Neural progenitor cell (in vitro differentiated cells): ENCODE measurements at regions not wholly inside any gene's neighbourhood (a gene's known extent, or its start where the extent isn't known, plus 50 kb on each side); places are given as distances from the start of the nearest gene placed in this dataset.

Experiments used
- DNase-seq: peaks from one replicate; pipeline ENCODE4 v3.0.0-alpha.2; 2016; ENCODE audit warnings: low spot score
- H2AFZ ChIP-seq: fragments of 200-600 bp; sonication (generic); replicated peaks from 2 replicates; pipeline ENCODE4 v1.6.1; 2016; ENCODE audit warnings: antibody characterized with exemption
- H3F3A ChIP-seq: fragments of 200-600 bp; sonication (generic); 2 replicates; pipeline ENCODE4 v1.6.1; 2016; ENCODE audit warnings: antibody characterized with exemption, low read depth
- H3K27ac ChIP-seq: fragments of 200-600 bp; sonication (generic); 2 replicates; pipeline ENCODE4 v1.5.1; 2016; ENCODE audit warnings: mild to moderate bottlenecking
- H3K27me3 ChIP-seq: fragments of 200-600 bp; sonication (generic); 2 replicates; pipeline ENCODE4 v1.6.1; 2016; ENCODE audit warnings: mild to moderate bottlenecking, moderate library complexity
- H3K36me3 ChIP-seq: fragments of 200-600 bp; sonication (generic); 2 replicates; pipeline ENCODE4 v1.5.1; 2016
- H3K4me1 ChIP-seq: fragments of 200-600 bp; sonication (generic); 2 replicates; pipeline ENCODE4 v1.6.1; 2016; ENCODE audit warnings: mixed run types
- H3K4me2 ChIP-seq: fragments of 200-600 bp; sonication (generic); 2 replicates; pipeline ENCODE4 v1.6.1; 2016
- H3K4me3 ChIP-seq: fragments of 200-600 bp; sonication (generic); 2 replicates; pipeline ENCODE4 v1.5.1; 2016
- H3K79me2 ChIP-seq: fragments of 200-600 bp; sonication (generic); 2 replicates; pipeline ENCODE4 v1.6.1; 2016; ENCODE audit warnings: low read depth
- H3K9ac ChIP-seq: fragments of 200-600 bp; sonication (generic); 2 replicates; pipeline ENCODE4 v1.6.1; 2016
- H3K9me3 ChIP-seq: fragments of 200-600 bp; sonication (generic); 2 replicates; pipeline ENCODE4 v1.5.1; 2016; ENCODE audit warnings: low read depth
- H4K20me1 ChIP-seq: fragments of 200-600 bp; sonication (generic); 2 replicates; pipeline ENCODE4 v1.6.1; 2016; ENCODE audit warnings: low read depth
- H3K27ac Mint-ChIP-seq: 3 replicates; pipeline ENCODE4 v1.8.0; 2021; ENCODE audit warnings: mixed read lengths
- H3K27me3 Mint-ChIP-seq: 2 replicates; pipeline ENCODE4 v1.8.0; 2022; ENCODE audit warnings: low read depth, mild to moderate bottlenecking, inconsistent platforms, moderate library complexity, mixed read lengths; ENCODE audit not compliant: insufficient read depth
- H3K36me3 Mint-ChIP-seq: 3 replicates; pipeline ENCODE4 v1.8.0; 2021; ENCODE audit warnings: mixed read lengths
- H3K4me1 Mint-ChIP-seq: 3 replicates; pipeline ENCODE4 v1.8.0; 2021; ENCODE audit warnings: mixed read lengths
- H3K4me3 Mint-ChIP-seq: 3 replicates; pipeline ENCODE4 v1.8.0; 2021; ENCODE audit warnings: mild to moderate bottlenecking, moderate library complexity, mixed read lengths
- H3K9me3 Mint-ChIP-seq: 3 replicates; pipeline ENCODE4 v1.8.0; 2020; ENCODE audit warnings: mixed read lengths
- CTCF ChIP-seq: fragments of 200-600 bp; sonication (generic); IDR thresholded peaks from 2 replicates; pipeline ENCODE4 v1.5.1; 2017; ENCODE audit warnings: antibody characterized with exemption, mild to moderate bottlenecking
- EZH2 ChIP-seq: fragments of 200-600 bp; sonication (generic); IDR thresholded peaks from 2 replicates; pipeline ENCODE4 v1.6.1; 2017; ENCODE audit warnings: antibody characterized with exemption, mild to moderate bottlenecking, moderate library complexity
- EZH2phosphoT487 ChIP-seq: fragments of 200-600 bp; sonication (generic); IDR thresholded peaks from 2 replicates; pipeline ENCODE4 v1.6.1; 2017; ENCODE audit warnings: antibody characterized with exemption

DNA sequence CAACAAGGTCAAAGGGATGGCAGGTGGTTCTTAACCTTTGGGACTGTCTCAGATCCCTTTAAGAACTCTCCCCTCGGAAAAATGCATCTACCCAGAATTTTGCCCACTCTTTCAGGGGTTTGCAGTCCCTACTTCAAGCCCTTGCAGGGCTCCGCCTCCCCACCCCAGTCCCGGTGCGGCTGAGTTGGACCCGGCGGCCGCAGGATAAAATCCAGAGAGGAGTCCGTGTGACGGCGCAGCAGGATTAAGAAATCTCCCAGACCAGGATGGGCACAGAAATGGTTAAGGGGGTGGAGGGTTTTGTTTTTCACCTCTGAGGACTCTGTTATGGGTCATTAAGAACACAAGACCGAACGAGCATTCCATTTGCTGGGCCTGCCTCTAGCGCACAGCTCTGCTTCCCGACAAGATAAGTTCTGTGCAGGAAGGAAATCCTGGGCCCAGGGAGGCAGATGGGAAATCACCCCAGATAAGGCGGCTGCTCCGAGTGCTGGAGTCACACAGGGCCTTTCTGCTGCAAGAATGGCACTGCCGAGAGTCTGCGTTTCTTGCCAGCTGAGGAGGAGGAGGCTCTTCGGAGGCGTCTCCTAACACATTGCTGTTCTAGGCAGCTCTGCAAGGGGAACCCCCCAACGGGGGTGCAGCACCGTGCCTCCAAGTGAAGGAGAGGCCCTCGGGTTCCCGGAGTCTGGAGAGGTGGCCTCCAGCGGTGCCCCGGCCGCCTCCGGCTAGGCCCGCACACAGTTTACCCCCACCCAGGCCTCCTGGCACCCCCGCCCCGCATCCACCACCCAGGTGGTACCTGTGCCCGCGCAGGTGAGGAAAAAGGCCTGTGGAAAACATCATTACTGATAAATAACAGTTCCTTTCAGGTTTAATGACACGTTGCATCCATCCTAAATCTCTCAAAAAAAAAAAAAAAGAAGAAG, 277.6 kb downstream of the BCOR start:
- Histone ChIP-seq H3K27ac (peak overlapping the region; percentile 86), H3K4me2 (peak overlapping the region; percentile 79), H3K4me1 (peaks cover 49% of the 10 kb centered on the region), H3K27me3 (no peaks in the 10 kb centered on the region), H2AFZ (no peak overlapping the region), H4K20me1 (no peaks in the 10 kb centered on the region), H3K9me3 (no peaks in the 10 kb centered on the region), H3K4me3 (peak overlapping the region; percentile 47), H3K79me2 (peaks cover 14% of the 10 kb centered on the region), H3F3A (peaks cover 63% of the 10 kb centered on the region), H3K9ac (no peak overlapping the region), H3K36me3 (no peaks in the 10 kb centered on the region)
- TF ChIP-seq EZH2phosphoT487: no peak
- TF ChIP-seq EZH2: no peak
- no peak for TF ChIP-seq CTCF
- Mint-ChIP-seq H3K9me3 (peaks cover 21% of the 10 kb centered on the region), H3K4me1 (peaks cover 45% of the 10 kb centered on the region), H3K27ac (peak overlapping the region; percentile 26), H3K27me3 (peaks cover 20% of the 10 kb centered on the region), H3K4me3 (peak overlapping the region; percentile 80), H3K36me3 (no peaks in the 10 kb centered on the region)
- peak; percentile 58 for DNase-seq

- no peaks in the 10 kb centered on the region for H3K36me3 Mint-ChIP-seq
- peaks cover 54% of the 10 kb centered on the region for H3F3A ChIP-seq
- H3K27me3 Mint-ChIP-seq: peaks cover 24% of the 10 kb centered on the region
- no peak overlapping the region for H2AFZ ChIP-seq
- peak; percentile 86 for DNase-seq
- H3K36me3 ChIP-seq: no peaks in the 10 kb centered on the region
- peaks cover 40% of the 10 kb centered on the region for H3K4me1 ChIP-seq
- H3K27me3 ChIP-seq: no peaks in the 10 kb centered on the region
- peaks cover 38% of the 10 kb centered on the region for H3K4me1 Mint-ChIP-seq
- peak overlapping the region; percentile 80 for H3K4me3 Mint-ChIP-seq
- H4K20me1 ChIP-seq: no peaks in the 10 kb centered on the region
- H3K27ac ChIP-seq: peak overlapping the region; percentile 86
- H3K9ac ChIP-seq: no peak overlapping the region
- H3K4me3 ChIP-seq: peak overlapping the region; percentile 47
- H3K9me3 ChIP-seq: no peaks in the 10 kb centered on the region
- TF ChIP-seq EZH2phosphoT487 (no peak), EZH2 (no peak), CTCF (no peak)
- peaks cover 14% of the 10 kb centered on the region for H3K79me2 ChIP-seq
- no peak overlapping the region for H3K27ac Mint-ChIP-seq
- H3K4me2 ChIP-seq: peak overlapping the region; percentile 79
- peaks cover 24% of the 10 kb centered on the region for H3K9me3 Mint-ChIP-seq
Measured at GRCh38 chrX:39820938-39821708, 276.6 kb downstream of the BCOR start.

DNA sequence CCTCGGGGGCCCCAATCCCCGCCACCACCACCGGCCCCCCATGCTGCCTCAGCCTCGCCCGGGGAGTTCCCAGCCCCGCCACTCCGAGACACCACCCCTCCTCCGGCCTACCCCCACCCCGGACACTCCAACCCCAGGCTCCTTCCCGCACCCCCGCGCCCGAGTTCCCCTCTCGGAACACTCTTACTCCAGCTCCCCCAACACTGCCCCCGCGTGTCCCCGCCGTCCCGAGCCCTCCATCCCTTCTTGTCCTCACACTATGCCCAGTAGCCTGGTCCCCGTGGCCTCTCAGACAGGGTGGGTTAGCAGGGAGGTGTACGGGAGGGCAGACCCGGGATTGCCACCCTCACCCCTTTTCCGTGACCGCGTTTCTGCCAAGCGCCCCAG, 276.1 kb downstream of the BCOR start:
- Histone ChIP-seq H3K4me2 (peak overlapping the region; percentile 79), H3K4me3 (peak overlapping the region; percentile 47)
- TF ChIP-seq EZH2phosphoT487: no peak
- no peak for TF ChIP-seq CTCF
- no peak for TF ChIP-seq EZH2

More for the DNA sequence above, 276.1 kb downstream of the BCOR start:
- H4K20me1 ChIP-seq: no peaks in the 10 kb centered on the region
- H3K27ac ChIP-seq: peak overlapping the region; percentile 52
- no peaks in the 10 kb centered on the region for H3K36me3 ChIP-seq
- peaks cover 48% of the 10 kb centered on the region for H3F3A ChIP-seq
- peak overlapping the region; percentile 69 for H3K4me3 Mint-ChIP-seq
- peaks cover 32% of the 10 kb centered on the region for H3K4me1 Mint-ChIP-seq
- no peak overlapping the region for H3K9ac ChIP-seq
- H3K4me1 ChIP-seq: peaks cover 34% of the 10 kb centered on the region
- no peak overlapping the region for H3K27ac Mint-ChIP-seq
- peaks cover 14% of the 10 kb centered on the region for H3K79me2 ChIP-seq
- no peaks in the 10 kb centered on the region for H3K36me3 Mint-ChIP-seq
- no peak for DNase-seq
- H3K9me3 Mint-ChIP-seq: peaks cover 26% of the 10 kb centered on the region
- no peak overlapping the region for H2AFZ ChIP-seq
- H3K9me3 ChIP-seq: no peaks in the 10 kb centered on the region
- peaks cover 26% of the 10 kb centered on the region for H3K27me3 Mint-ChIP-seq
- no peaks in the 10 kb centered on the region for H3K27me3 ChIP-seq
